Right lobe of liver (tissue), 6 donors: ENCODE measurements at regions not wholly inside any gene's neighbourhood (a gene's known extent, or its start where the extent isn't known, plus 50 kb on each side); places are given as distances from the start of the nearest gene placed in this dataset.

Experiments
- ATAC-seq, 4 donors: fragments of 200-7000 bp; cut with Tn5 transposase; one replicate each; pipeline ENCODE4 v1.9.1; 2020; ENCODE audit warnings: mild to moderate bottlenecking in 4 of 4, moderate library complexity in 4 of 4
- DNase-seq, 3 donors: peaks; one replicate each; pipeline ENCODE4 v3.0.0-alpha.2; 2020
- H3K27ac ChIP-seq, 3 donors: fragments of 200-600 bp; one replicate each; pipeline ENCODE4 v1.8.0; 2022
- H3K27me3 ChIP-seq, 2 donors: fragments of 200-600 bp; one replicate each; pipeline ENCODE4 v1.8.0; 2022
- H3K36me3 ChIP-seq, 4 donors: fragments of 200-600 bp; sonication (generic) in 1 of 4; one replicate each; pipeline versions ENCODE4 v1.5.1 to v1.8.0; 2017 to 2022; ENCODE audit warnings: control low read depth in 1 of 4
- H3K4me1 ChIP-seq, 4 donors: fragments of 200-600 bp; sonication (generic) in 1 of 4; one replicate each; pipeline versions ENCODE4 v1.5.1 to v1.8.0; 2017 to 2022; ENCODE audit warnings: control low read depth in 1 of 4
- H3K4me3 ChIP-seq, 3 donors: fragments of 200-600 bp; one replicate each; pipeline ENCODE4 v1.8.0; 2022
- H3K9me3 ChIP-seq, 4 donors: fragments of 200-600 bp; sonication (generic) in 1 of 4; one replicate each; pipeline versions ENCODE4 v1.5.1 to v1.8.0; 2017 to 2022; ENCODE audit warnings: control low read depth in 1 of 4
- POLR2A ChIP-seq: fragments of 450-650 bp; IDR thresholded peaks from one replicate; pipeline ENCODE4 v1.6.1; 2017; ENCODE audit warnings: antibody characterized with exemption, mild to moderate bottlenecking
- WGBS: methylation state at CpG from one replicate; pipeline ENCODE4 v1.1.6; 2018; ENCODE audit warnings: low coverage, low lambda C conversion rate; ENCODE audit not compliant: insufficient coverage; ENCODE audit errors: missing lambda C conversion rate; 5-methylcytosine and 5-hydroxymethylcytosine counted together
- intact Hi-C, 2 donors: fragments of 100-400 bp; cut with DNase I; formaldehyde crosslinking; loops; one replicate each; pipeline versions ENCODE4 v1.11.2 to v1.14.1; 2022
- TF ChIP-seq, protein P1 (sequence below), 4 donors: fragments of 200-600 bp in 3 of 4; fragments of 450-650 bp in 1 of 4; IDR thresholded peaks; one replicate each; pipeline versions ENCODE4 v1.5.1 to v1.8.0; 2016 to 2022; ENCODE audit warnings: antibody characterized with exemption in 4 of 4, mild to moderate bottlenecking in 2 of 4
- donor health status: DM: no; HTN: yes; CAD: no.
- donor health status: DM: no; HTN: no; CAD: no.
- donor health status: DM: no; HTN: no; CAD: no.
- donor health status: DM: no; HTN: yes; CAD: no.
- donor health status: DM: no; HTN: yes; CAD: no.

DNA sequence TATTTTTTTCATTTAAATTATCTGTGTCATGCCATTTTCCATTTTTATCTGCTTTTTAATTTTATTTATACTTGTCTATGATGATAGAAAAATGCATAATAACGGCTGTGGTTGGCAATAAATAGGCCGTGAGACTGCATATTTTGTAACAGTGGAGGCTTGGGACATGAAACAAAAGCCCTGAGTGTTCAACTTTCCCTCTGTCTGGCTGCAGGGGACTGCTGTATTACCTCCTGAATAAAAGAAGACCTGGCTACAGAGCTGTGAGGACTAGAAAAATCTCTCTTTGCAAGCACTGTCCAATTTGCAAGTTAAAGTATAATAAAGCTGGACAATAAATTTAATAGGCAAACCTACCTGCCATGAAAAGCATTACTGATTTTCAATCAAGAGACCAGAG, 82.1 kb downstream of the MAGEB10 start:
- no peak overlapping the region for H3K27ac ChIP-seq
- H3K4me1 ChIP-seq = no peaks in the 10 kb centered on the region
- H3K9me3 ChIP-seq = no peaks in the 10 kb centered on the region
- no peaks in the 10 kb centered on the region for H3K36me3 ChIP-seq
- peaks cover 0 to 9% of the 10 kb centered on the region in 2 donors for H3K27me3 ChIP-seq
- DNase-seq (no peak), ATAC-seq (no peak)
- H3K4me3 ChIP-seq = no peak overlapping the region
- TF ChIP-seq, protein P1, sequence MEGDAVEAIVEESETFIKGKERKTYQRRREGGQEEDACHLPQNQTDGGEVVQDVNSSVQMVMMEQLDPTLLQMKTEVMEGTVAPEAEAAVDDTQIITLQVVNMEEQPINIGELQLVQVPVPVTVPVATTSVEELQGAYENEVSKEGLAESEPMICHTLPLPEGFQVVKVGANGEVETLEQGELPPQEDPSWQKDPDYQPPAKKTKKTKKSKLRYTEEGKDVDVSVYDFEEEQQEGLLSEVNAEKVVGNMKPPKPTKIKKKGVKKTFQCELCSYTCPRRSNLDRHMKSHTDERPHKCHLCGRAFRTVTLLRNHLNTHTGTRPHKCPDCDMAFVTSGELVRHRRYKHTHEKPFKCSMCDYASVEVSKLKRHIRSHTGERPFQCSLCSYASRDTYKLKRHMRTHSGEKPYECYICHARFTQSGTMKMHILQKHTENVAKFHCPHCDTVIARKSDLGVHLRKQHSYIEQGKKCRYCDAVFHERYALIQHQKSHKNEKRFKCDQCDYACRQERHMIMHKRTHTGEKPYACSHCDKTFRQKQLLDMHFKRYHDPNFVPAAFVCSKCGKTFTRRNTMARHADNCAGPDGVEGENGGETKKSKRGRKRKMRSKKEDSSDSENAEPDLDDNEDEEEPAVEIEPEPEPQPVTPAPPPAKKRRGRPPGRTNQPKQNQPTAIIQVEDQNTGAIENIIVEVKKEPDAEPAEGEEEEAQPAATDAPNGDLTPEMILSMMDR (IDR thresholded peaks at IDR 0.05) = no peak
- TF ChIP-seq POLR2A = no peak
- 16% methylated on average over 2 of the region's 2 CpGs for WGBS
- intact Hi-C loops = no loop called here

DNA sequence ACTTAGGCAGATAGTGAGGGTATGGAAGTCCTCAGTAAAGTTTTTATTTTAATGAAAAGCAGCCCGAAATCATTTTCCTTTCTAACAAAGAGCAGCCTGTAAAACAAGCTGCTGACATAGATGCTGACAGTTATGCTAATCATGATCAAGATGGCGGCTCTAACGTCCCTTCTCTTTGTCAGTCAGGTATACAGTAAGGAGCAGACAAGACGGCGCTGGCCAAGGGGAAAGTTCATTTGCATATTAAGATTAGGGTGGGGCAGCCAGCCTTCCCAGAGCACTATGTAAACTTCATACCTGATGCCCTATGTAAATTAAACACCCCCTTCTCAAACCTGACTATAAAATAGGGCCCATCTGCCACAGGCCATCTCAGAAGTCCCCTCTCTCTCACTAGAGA, 76.9 kb downstream of the MAGEB10 start:
- H3K9me3 ChIP-seq = no peaks in the 10 kb centered on the region
- 12% methylated on average over 5 of the region's 5 CpGs for WGBS
- TF ChIP-seq, protein P1 (IDR thresholded peaks at IDR 0.05) = no peak
- no peak for TF ChIP-seq POLR2A
- intact Hi-C loops = no loop called here
- no peaks in the 10 kb centered on the region for H3K4me1 ChIP-seq
- DNase-seq (no peak), ATAC-seq (no peak)
- no peak overlapping the region for H3K4me3 ChIP-seq
- no peaks in the 10 kb centered on the region for H3K36me3 ChIP-seq
- no peaks in the 10 kb centered on the region for H3K27me3 ChIP-seq
- no peak overlapping the region for H3K27ac ChIP-seq

DNA sequence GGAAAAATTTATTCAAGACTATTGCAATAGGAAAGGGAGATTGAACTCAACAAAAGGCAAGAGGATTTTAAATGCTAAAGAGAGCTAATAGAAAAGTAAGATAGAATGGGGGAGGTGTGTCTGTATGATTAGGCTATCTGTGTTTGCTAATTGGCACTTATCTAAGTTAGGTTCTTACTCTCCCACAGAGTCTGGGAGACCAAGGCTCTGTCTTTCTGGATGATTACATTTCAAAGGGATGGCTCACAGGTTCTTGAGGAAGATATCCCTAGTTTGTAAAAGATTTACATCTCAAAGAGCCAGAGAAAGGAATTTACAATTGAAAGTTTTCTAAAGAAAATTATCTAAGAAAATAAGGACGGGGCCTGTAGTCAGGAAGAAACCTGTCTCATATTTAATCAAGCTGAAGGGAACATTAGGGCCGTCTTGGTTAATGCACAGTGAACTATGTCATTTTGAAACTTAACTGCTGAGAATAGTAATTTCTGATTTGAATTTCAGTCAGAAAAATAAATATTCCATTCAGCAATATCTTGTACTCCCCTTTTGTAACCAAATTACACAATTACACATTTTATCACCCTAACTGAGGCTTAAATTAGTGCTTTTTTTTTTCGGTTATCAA, 75.8 kb downstream of the MAGEB10 start:
- Histone ChIP-seq H3K27ac (no peak overlapping the region), H3K4me3 (no peak overlapping the region), H3K4me1 (no peaks in the 10 kb centered on the region), H3K36me3 (no peaks in the 10 kb centered on the region), H3K9me3 (no peaks in the 10 kb centered on the region), H3K27me3 (no peaks in the 10 kb centered on the region)
- WGBS = 35% methylated on average over 3 of the region's 3 CpGs
- no peak for TF ChIP-seq POLR2A
- TF ChIP-seq, protein P1 (IDR thresholded peaks at IDR 0.05) = no peak
- ATAC-seq (no peak), DNase-seq (no peak)
- intact Hi-C loops = no loop called here

DNA sequence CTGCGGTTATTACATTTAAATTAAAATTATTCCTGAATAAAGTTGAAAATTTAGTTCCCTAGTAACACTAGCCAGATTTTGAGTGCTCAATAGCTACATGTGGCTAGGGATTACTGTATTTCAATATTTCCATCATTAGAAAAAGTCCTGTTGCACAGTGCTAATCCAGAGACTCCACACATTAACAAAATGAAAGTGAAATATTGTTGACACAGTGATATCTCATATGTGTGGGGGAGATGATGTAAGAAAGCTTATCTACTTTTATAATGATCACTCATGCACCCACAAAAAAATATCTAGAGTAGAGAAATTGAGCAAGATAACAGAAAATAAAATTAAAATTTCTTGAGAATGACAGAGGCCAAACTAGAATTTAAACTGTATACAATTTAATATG, 74.9 kb downstream of the MAGEB10 start:
- Histone ChIP-seq H3K9me3 (no peaks in the 10 kb centered on the region), H3K4me1 (no peaks in the 10 kb centered on the region), H3K36me3 (no peaks in the 10 kb centered on the region), H3K27ac (no peak overlapping the region), H3K4me3 (no peak overlapping the region), H3K27me3 (peaks cover 0 to 3% of the 10 kb centered on the region in 2 donors)
- DNase-seq = no peak
- TF ChIP-seq, protein P1 (IDR thresholded peaks at IDR 0.05) = no peak
- TF ChIP-seq POLR2A = no peak
- 62% methylated on average over 1 of the region's 1 CpG for WGBS
- no peak for ATAC-seq
- intact Hi-C loops = no loop called here

DNA sequence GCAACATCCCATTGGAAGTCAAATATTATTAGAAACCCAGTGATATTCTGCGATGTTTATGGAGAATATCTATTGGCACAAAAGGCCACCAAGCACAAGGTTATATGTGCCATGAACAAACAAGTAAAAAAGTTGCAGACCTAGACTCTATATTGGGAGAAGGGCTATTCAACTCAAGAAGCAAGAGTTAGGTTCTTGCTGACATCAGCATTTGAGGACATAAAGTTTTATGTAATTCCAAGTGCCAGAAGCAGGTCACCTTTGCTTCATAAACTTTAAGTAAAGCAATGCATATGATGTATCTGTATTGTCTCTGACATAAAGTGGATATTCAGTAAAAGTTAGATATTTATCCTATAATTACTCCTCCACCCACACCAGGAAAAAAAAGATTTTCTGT, 71.1 kb downstream of the MAGEB10 start:
- H3K9me3 ChIP-seq = no peaks in the 10 kb centered on the region
- no peaks in the 10 kb centered on the region for H3K36me3 ChIP-seq
- peaks cover 0 to 3% of the 10 kb centered on the region in 2 donors for H3K27me3 ChIP-seq
- intact Hi-C loops = no loop called here
- no peak overlapping the region for H3K4me3 ChIP-seq
- no peak for TF ChIP-seq POLR2A
- TF ChIP-seq, protein P1 (IDR thresholded peaks at IDR 0.05) = no peak
- H3K27ac ChIP-seq = no peak overlapping the region
- ATAC-seq = no peak
- no peaks in the 10 kb centered on the region for H3K4me1 ChIP-seq
- 67% methylated on average over 1 of the region's 1 CpG for WGBS
- DNase-seq = no peak
